ENCODE measurements at regions not wholly inside any gene's neighbourhood (a gene's known extent, or its start where the extent isn't known, plus 50 kb on each side); places are given as distances from the start of the nearest gene placed in this dataset.

DNA sequence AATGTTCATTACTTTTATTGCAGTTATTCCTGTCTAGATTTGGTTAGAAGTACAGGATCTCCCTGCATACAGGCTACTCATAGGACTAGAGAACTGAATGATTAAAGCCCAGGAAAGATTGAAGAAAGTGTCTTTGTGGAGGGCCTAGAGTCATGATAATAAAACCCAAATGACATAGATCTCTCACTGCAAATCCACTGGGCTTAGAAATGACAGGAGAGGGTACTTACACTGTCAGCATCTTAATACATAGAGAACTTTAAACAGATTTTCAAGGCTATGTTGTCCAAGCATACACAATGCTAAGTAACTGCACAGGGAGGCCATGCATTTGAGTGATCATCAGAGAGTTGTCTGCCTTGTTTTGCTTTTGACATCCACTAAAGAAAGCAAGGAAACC, 383.8 kb upstream of the MAP3K7 start:
- TF ChIP-seq CTCF (IDR thresholded peaks at IDR 0.05; ENCODE audit: low read depth, low read length) (no peak), MAX (IDR thresholded peaks at IDR 0.05; ENCODE audit: low read depth, low read length) (no peak)
